ENCODE measurements at regions not wholly inside any gene's neighbourhood (a gene's known extent, or its start where the extent isn't known, plus 50 kb on each side); places are given as distances from the start of the nearest gene placed in this dataset.

DNA sequence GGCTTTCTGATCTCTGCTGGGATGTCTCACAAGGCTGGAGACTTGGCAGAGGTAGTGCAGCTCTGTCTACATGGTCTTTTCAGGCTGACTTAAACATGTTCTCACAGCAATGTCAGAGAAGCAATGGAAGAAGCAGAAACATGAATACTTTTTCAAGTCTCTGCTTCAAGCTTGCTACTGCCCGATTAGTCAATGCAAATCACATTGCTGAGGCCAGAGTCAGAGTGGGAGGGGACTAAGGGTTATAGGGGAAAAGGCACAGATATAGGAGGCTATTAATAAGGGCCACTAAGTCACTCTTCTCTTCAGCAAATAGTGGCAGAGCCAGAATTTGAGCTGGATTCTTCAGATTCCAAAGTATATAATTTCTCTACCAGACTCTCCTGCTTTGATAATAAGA lies 390.5 kb downstream of the TMEM135 start:
- TF ChIP-seq GATA2 (IDR thresholded peaks at IDR 0.05; ENCODE audit: low read depth, low read length) (no peak), GATA3 (IDR thresholded peaks at IDR 0.05; ENCODE audit: low read depth, low read length) (no peak)
